ENCODE measurements at regions not wholly inside any gene's neighbourhood (a gene's known extent, or its start where the extent isn't known, plus 50 kb on each side); places are given as distances from the start of the nearest gene placed in this dataset.

DNA sequence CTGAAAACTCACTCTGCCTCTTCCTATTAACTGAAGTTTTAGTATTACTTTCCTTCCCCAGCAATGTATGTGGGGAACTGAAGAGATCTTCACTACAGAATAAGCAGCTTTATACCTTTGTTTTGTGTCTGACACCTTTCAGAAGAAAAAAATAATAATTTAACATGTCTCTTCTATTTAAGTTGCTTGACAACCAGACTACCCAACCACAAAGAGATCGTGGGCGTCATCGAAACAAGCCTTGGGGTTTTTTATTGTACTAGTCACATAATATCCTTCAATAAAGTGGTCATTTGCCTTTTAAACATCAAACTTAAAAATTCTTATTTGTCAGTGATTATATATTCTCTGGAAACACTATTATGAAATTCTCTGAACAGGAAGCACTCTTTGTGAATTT lies 123.7 kb downstream of the CHD9NB start:
- TF ChIP-seq SP1 (IDR thresholded peaks at IDR 0.05; ENCODE audit: low read depth, low read length) (no peak), CHD1 (IDR thresholded peaks at IDR 0.05; ENCODE audit: low read depth, low read length) (no peak), ZNF274 (IDR thresholded peaks at IDR 0.05; ENCODE audit: insufficient read depth, insufficient read length) (no peak), SUZ12 (IDR thresholded peaks at IDR 0.05; ENCODE audit: unreplicated experiment) (no peak), POLR2AphosphoS5 (IDR thresholded peaks at IDR 0.05; ENCODE audit: low read length) (no peak), POLR2A (IDR thresholded peaks at IDR 0.05; ENCODE audit: low read depth, low read length) (no peak)
- TF ChIP-seq, protein P1, sequence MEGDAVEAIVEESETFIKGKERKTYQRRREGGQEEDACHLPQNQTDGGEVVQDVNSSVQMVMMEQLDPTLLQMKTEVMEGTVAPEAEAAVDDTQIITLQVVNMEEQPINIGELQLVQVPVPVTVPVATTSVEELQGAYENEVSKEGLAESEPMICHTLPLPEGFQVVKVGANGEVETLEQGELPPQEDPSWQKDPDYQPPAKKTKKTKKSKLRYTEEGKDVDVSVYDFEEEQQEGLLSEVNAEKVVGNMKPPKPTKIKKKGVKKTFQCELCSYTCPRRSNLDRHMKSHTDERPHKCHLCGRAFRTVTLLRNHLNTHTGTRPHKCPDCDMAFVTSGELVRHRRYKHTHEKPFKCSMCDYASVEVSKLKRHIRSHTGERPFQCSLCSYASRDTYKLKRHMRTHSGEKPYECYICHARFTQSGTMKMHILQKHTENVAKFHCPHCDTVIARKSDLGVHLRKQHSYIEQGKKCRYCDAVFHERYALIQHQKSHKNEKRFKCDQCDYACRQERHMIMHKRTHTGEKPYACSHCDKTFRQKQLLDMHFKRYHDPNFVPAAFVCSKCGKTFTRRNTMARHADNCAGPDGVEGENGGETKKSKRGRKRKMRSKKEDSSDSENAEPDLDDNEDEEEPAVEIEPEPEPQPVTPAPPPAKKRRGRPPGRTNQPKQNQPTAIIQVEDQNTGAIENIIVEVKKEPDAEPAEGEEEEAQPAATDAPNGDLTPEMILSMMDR (IDR thresholded peaks at IDR 0.05 in 2 of 3, conservative IDR thresholded peaks at IDR 0.05 in 1 of 3; ENCODE audit: control insufficient read depth in 2 of 3, extremely low read depth in 1 of 3, insufficient read depth in 1 of 3, low read depth in 3 of 3, low read length in 3 of 3), result no peak

Measured in GM12878 (cell line).